ENCODE measurements at regions not wholly inside any gene's neighbourhood (a gene's known extent, or its start where the extent isn't known, plus 50 kb on each side); places are given as distances from the start of the nearest gene placed in this dataset.
"Not testable (repeated sequence)": the region's sequence is repeated elsewhere in the genome, so short reads cannot be mapped to it uniquely, and the experiment has no call there.

- not testable (repeated sequence) for TF ChIP-seq CTCF, POLR2A (IDR thresholded peaks at IDR 0.05)
Observed at GRCh38 chr16:29217104-29217751, 189.3 kb downstream of the NPIPB11 start.

Measured in uterus (tissue), 2 donors.